HCT116 (cell line): ENCODE measurements at regions not wholly inside any gene's neighbourhood (a gene's known extent, or its start where the extent isn't known, plus 50 kb on each side); places are given as distances from the start of the nearest gene placed in this dataset.

Experiments
- ATAC-seq: fragments of 200-7000 bp; cut with Tn5 transposase; 2 replicates; pipeline ENCODE4 v1.9.1; 2020; ENCODE audit warnings: mild to moderate bottlenecking, moderate library complexity
- BruUV-seq: library from RNA; stranded (reverse); fragments of 400-500 nt; replicated peaks from 2 replicates; lab custom pipeline; 2021; lab: Mats Ljungman, UMichigan
- CTCF ChIA-PET: fragments of 300-600 bp; sonication (Branson Sonifier 250); formaldehyde crosslinking; loops from one replicate; lab custom pipeline; 2021; ENCODE audit warnings: antibody characterized with exemption; lab: Charles Lee
- POLR2A ChIA-PET: fragments of 300-600, 350-600 bp; sonication (Branson Sonifier 250); formaldehyde crosslinking; loops from one replicate; lab custom pipeline; 2021; ENCODE audit warnings: antibody characterized with exemption; lab: Charles Lee
- RAD21 ChIA-PET, 2 experiments: fragments of 300-600 bp; sonication (Branson Sonifier 250); formaldehyde crosslinking; loops; one replicate each; lab custom pipeline; 2023; ENCODE audit warnings: low total read pairs in 2 of 2; ENCODE audit not compliant: uncharacterized antibody in 2 of 2, unreplicated experiment in 2 of 2, low non-redundant PET in 1 of 2; lab: Charles Lee
- DNase-seq: peaks from one replicate; pipeline ENCODE4 v3.0.0-alpha.2; 2010; ENCODE audit warnings: low read depth, low spot score
- H2AFZ ChIP-seq: fragments of 200-600 bp; shearing (Covaris generic), sonication (generic); 2 replicates; pipeline ENCODE4 v1.6.1; 2017; ENCODE audit warnings: low read depth, mixed run types, mixed read lengths, antibody characterized with exemption, low read length; ENCODE audit not compliant: poor library complexity, severe bottlenecking
- H3K27ac ChIP-seq: 2 replicates; pipeline ENCODE4 v1.5.1; 2012; ENCODE audit warnings: low read depth, low read length
- H3K27me3 ChIP-seq: fragments of 200-600 bp; sonication (generic); 2 replicates; pipeline ENCODE4 v1.6.1; 2016; ENCODE audit warnings: mixed run types, low read length, mixed read lengths; ENCODE audit not compliant: insufficient read depth
- H3K36me3 ChIP-seq, 2 experiments: fragments of 200-500 bp in 1 of 2; fragments of 200-600 bp in 1 of 2; sonication (Bioruptor generic) in 1 of 2; sonication (generic) in 1 of 2; 2 replicates each; pipeline versions ENCODE4 v1.5.1 to v1.6.1; 2014 to 2016; ENCODE audit warnings: low read length in 2 of 2, inconsistent platforms in 1 of 2, mixed read lengths in 1 of 2, mixed run types in 1 of 2; ENCODE audit not compliant: insufficient read depth in 2 of 2, control insufficient read depth in 1 of 2
- H3K4me1 ChIP-seq, 2 experiments: fragments of 200-600 bp in 1 of 2; sonication (generic) in 1 of 2; 2 replicates each; pipeline versions ENCODE4 v1.5.1 to v1.6.1; 2012 to 2017; ENCODE audit warnings: low read length in 2 of 2, inconsistent platforms in 1 of 2, mild to moderate bottlenecking in 1 of 2, mixed read lengths in 1 of 2, mixed run types in 1 of 2, moderate library complexity in 1 of 2; ENCODE audit not compliant: insufficient read depth in 2 of 2, control insufficient read depth in 1 of 2
- H3K4me2 ChIP-seq: fragments of 200-600 bp; sonication (generic); 2 replicates; pipeline ENCODE4 v1.6.1; 2017; ENCODE audit warnings: mixed run types, low read length, mixed read lengths
- H3K4me3 ChIP-seq, 2 experiments: fragments of 200-600 bp in 1 of 2; sonication (generic) in 1 of 2; replicated peaks in 1 of 2; 2 replicates each; pipeline ENCODE4 v1.5.1; 2011 to 2016; ENCODE audit warnings: low read length in 2 of 2, control low read depth in 1 of 2, low read depth in 1 of 2, mild to moderate bottlenecking in 1 of 2, mixed read lengths in 1 of 2, mixed run types in 1 of 2
- H3K79me2 ChIP-seq: fragments of 200-600 bp; sonication (generic); 2 replicates; pipeline ENCODE4 v1.6.1; 2017; ENCODE audit warnings: mild to moderate bottlenecking, mixed run types, low read length, moderate library complexity, mixed read lengths; ENCODE audit not compliant: insufficient read depth
- H3K9ac ChIP-seq: fragments of 200-600 bp; sonication (generic); 2 replicates; pipeline ENCODE4 v1.6.1; 2016; ENCODE audit warnings: low read length, mixed read lengths
- H3K9me2 ChIP-seq: fragments of 200-600 bp; sonication (generic), shearing (Covaris generic); 2 replicates; pipeline ENCODE4 v1.6.1; 2017; ENCODE audit warnings: mixed run types, mild to moderate bottlenecking, moderate library complexity; ENCODE audit not compliant: insufficient read depth
- H3K9me3 ChIP-seq, 2 experiments: fragments of 200-500 bp in 1 of 2; fragments of 200-600 bp in 1 of 2; sonication (Bioruptor generic) in 1 of 2; sonication (generic) in 1 of 2; 2 replicates each; pipeline ENCODE4 v1.6.1; 2014 to 2017; ENCODE audit warnings: low read length in 2 of 2, mixed read lengths in 2 of 2, inconsistent platforms in 1 of 2, low read depth in 1 of 2, mild to moderate bottlenecking in 1 of 2, mixed run types in 1 of 2, moderate library complexity in 1 of 2; ENCODE audit not compliant: control insufficient read depth in 1 of 2, insufficient read depth in 1 of 2
- H4K20me1 ChIP-seq: fragments of 200-600 bp; sonication (generic), shearing (Covaris generic); 2 replicates; pipeline ENCODE4 v1.6.1; 2017; ENCODE audit warnings: mixed run types, mild to moderate bottlenecking, moderate library complexity; ENCODE audit not compliant: insufficient read depth
- FOSL1 ChIP-seq: IDR thresholded peaks from 2 replicates; pipeline ENCODE4 v1.6.1; 2012; ENCODE audit warnings: low read depth
- SP1 ChIP-seq: IDR thresholded peaks from 2 replicates; pipeline ENCODE4 v1.6.1; 2012; ENCODE audit warnings: low read depth
- TCF7L2 ChIP-seq: IDR thresholded peaks from 2 replicates; pipeline ENCODE4 v1.7.0; 2011; ENCODE audit warnings: borderline replicate concordance, inconsistent platforms; ENCODE audit not compliant: insufficient read depth, insufficient read length; ENCODE audit errors: extremely low read depth
- YY1 ChIP-seq: IDR thresholded peaks from 2 replicates; pipeline ENCODE4 v1.6.1; 2011; ENCODE audit warnings: low read length, low read depth, moderate library complexity, mild to moderate bottlenecking; ENCODE audit not compliant: insufficient replicate concordance; ENCODE audit errors: extremely low read depth
- ZFX ChIP-seq: fragments of 450-650 bp; IDR thresholded peaks from 2 replicates; pipeline ENCODE4 v1.6.1; 2017
- intact Hi-C: fragments of 100-400 bp; cut with micrococcal nuclease; formaldehyde crosslinking; loops from 2 replicates; pipeline ENCODE4 v1.10.0; 2022
- TF ChIP-seq, protein P1 (sequence below), 3 experiments: fragments of 200-600 bp in 1 of 3; sonication (generic) in 1 of 3; IDR thresholded peaks in 2 of 3; conservative IDR thresholded peaks in 1 of 3; 2 replicates each; pipeline ENCODE4 v1.5.1; 2012 to 2017; ENCODE audit warnings: low read depth in 2 of 3, low read length in 2 of 3, antibody characterized with exemption in 1 of 3, borderline replicate concordance in 1 of 3, control low read depth in 1 of 3, mild to moderate bottlenecking in 1 of 3, mixed read lengths in 1 of 3, mixed run types in 1 of 3, moderate library complexity in 1 of 3; ENCODE audit not compliant: insufficient read depth in 1 of 3

DNA sequence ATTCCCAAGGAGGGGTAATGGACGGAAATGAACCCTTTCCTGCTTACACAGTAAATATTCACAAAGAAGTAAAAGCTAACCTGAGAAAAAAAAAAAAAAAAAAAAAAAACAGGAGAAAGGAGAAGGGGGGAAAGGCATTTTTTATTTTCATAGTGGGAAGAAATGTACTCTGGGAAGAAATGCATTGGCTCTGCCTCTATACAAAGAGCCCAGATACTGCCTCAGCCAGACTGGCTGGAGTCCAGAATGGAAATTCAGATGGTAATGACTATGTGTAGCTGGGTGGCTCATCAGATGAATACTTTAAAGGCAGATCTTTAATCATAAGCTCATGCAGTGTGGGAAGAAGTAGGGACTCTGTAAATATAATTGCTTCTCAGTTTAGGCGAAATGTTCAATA lies 124.9 kb upstream of the ZNF608 start:
- no peak for DNase-seq
- RAD21 ChIA-PET: interaction anchor here in 1 of 2 experiments (0.6 kb wide), 1 partner anchor 17 kb away, joined by 4 read pairs; no protein-coding TSS in a partner anchor
- intact Hi-C loops: no loop called here
- H3K27me3 ChIP-seq: no peaks in the 10 kb centered on the region
- no peak overlapping the region for H3K9ac ChIP-seq
- no peaks in the 10 kb centered on the region for H3K9me2 ChIP-seq
- POLR2A ChIA-PET: interaction anchor here (0.7 kb wide), 1 partner anchor 162 kb away, joined by 5 read pairs; no protein-coding TSS in a partner anchor
- no peak for ATAC-seq
- H3K36me3 ChIP-seq: no peaks in the 10 kb centered on the region
- no peaks in the 10 kb centered on the region for H3K79me2 ChIP-seq
- no peak overlapping the region for H2AFZ ChIP-seq
- no peaks in the 10 kb centered on the region for H3K4me1 ChIP-seq
- no peak overlapping the region for H3K4me3 ChIP-seq
- TF ChIP-seq, protein P1, sequence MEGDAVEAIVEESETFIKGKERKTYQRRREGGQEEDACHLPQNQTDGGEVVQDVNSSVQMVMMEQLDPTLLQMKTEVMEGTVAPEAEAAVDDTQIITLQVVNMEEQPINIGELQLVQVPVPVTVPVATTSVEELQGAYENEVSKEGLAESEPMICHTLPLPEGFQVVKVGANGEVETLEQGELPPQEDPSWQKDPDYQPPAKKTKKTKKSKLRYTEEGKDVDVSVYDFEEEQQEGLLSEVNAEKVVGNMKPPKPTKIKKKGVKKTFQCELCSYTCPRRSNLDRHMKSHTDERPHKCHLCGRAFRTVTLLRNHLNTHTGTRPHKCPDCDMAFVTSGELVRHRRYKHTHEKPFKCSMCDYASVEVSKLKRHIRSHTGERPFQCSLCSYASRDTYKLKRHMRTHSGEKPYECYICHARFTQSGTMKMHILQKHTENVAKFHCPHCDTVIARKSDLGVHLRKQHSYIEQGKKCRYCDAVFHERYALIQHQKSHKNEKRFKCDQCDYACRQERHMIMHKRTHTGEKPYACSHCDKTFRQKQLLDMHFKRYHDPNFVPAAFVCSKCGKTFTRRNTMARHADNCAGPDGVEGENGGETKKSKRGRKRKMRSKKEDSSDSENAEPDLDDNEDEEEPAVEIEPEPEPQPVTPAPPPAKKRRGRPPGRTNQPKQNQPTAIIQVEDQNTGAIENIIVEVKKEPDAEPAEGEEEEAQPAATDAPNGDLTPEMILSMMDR (IDR thresholded peaks at IDR 0.05 in 2 of 3, conservative IDR thresholded peaks at IDR 0.05 in 1 of 3; ENCODE audit: borderline replicate concordance in 1 of 3, insufficient read depth in 1 of 3, low read depth in 2 of 3, low read length in 2 of 3): no peak
- no peak for TF ChIP-seq ZFX
- no peak for TF ChIP-seq YY1
- TF ChIP-seq TCF7L2: no peak
- H3K27ac ChIP-seq: no peak overlapping the region
- H3K4me2 ChIP-seq: no peak overlapping the region
- no peaks in the 10 kb centered on the region for H4K20me1 ChIP-seq
- CTCF ChIA-PET: no interaction called here
- no peaks in the 10 kb centered on the region for H3K9me3 ChIP-seq
- BruUV-seq: no TSS peak

DNA sequence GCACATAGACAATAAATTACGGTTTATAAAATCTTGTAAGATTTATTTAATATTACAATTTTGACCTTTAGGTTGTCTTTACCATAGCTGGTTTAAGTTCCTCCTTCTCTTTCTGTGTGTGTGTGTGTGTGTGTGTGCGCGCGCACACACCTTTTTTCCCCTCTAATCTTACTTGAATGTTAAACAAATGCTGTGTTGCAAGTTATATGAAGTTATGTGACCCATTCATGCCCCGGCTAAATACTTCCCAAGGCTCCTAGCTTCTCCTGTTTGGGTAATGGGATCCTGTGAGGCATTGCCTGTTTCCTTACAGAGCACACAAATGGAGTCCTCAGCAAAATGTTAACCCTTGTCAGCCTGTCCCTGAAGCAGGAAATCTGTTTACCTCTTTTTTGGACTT lies 125.6 kb upstream of the ZNF608 start:
- DNase-seq: no peak
- Histone ChIP-seq H4K20me1 (no peaks in the 10 kb centered on the region), H3K36me3 (no peaks in the 10 kb centered on the region), H2AFZ (no peak overlapping the region), H3K79me2 (no peaks in the 10 kb centered on the region), H3K4me1 (no peaks in the 10 kb centered on the region), H3K9ac (no peak overlapping the region), H3K4me2 (no peak overlapping the region), H3K9me2 (no peaks in the 10 kb centered on the region), H3K9me3 (no peaks in the 10 kb centered on the region), H3K27me3 (no peaks in the 10 kb centered on the region), H3K27ac (no peak overlapping the region), H3K4me3 (no peak overlapping the region)
- ChIA-PET CTCF (no interaction called here), RAD21 (no interaction called here), POLR2A (no interaction called here)
- intact Hi-C loops: no loop called here
- BruUV-seq: no TSS peak
- ATAC-seq: no peak
- TF ChIP-seq TCF7L2 (no peak), FOSL1 (no peak), SP1 (no peak), YY1 (no peak)
